ENCODE measurements at regions not wholly inside any gene's neighbourhood (a gene's known extent, or its start where the extent isn't known, plus 50 kb on each side); places are given as distances from the start of the nearest gene placed in this dataset.

DNA sequence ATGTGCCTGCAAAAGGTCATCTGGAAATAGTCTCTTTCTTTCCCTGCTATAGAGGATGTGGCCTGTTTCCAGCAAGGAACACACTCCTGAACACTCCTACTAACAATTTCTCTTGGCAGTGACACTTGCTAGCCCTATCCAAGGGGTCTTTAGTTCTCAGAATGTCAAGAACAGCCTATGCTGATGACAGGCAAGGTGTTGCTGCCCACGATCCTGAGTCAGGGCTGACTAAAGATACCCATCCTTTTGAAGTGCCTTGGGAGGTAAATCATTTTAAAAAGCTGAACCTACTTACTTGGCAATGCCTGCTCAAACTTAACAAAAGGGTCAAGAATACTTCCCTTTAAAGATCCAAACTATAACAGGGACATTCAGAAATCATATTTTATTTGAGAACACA lies 1146.4 kb downstream of the VRK1 start:
- no TSS peak for BruUV-seq (replicated peaks)
- no peak for ATAC-seq
- Histone ChIP-seq H4K20me1 (ENCODE audit: insufficient read depth, low read length) (no peaks in the 10 kb centered on the region), H3K36me3 (replicated peaks in 1 of 2; ENCODE audit: control insufficient read depth in 1 of 2, insufficient read depth in 2 of 2, low read length in 2 of 2) (no peaks in the 10 kb centered on the region), H3K4me1 (ENCODE audit: insufficient read depth, low read length) (no peaks in the 10 kb centered on the region), H3K4me3 (replicated peaks in 1 of 3; ENCODE audit: insufficient read depth in 1 of 3, low read depth in 2 of 3, low read length in 3 of 3) (no peak overlapping the region), H3K79me2 (ENCODE audit: insufficient read depth, low read length) (no peaks in the 10 kb centered on the region), H3K9me3 (ENCODE audit: low read length) (peaks cover 97% of the 10 kb centered on the region), H2AFZ (ENCODE audit: low read length) (no peak overlapping the region), H3K9ac (ENCODE audit: insufficient read depth, low read depth, low read length) (no peak overlapping the region), H3K27ac (ENCODE audit: extremely low read length, insufficient read depth, low read length) (no peak overlapping the region), H3K27me3 (ENCODE audit: control insufficient read depth in 1 of 2, insufficient read depth in 2 of 2, low read length in 2 of 2) (no peaks in the 10 kb centered on the region), H3K4me2 (ENCODE audit: low read depth, low read length) (no peak overlapping the region)
- ChIA-PET CTCF (ENCODE audit: low intra/inter-chr PET ratio, low total read pairs) (no interaction called here), POLR2A (no interaction called here)
- 0% methylated on average over 1 of the region's 1 CpG for WGBS (ENCODE audit: low lambda C conversion rate)
- intact Hi-C loops (cut with micrococcal nuclease; ENCODE audit: unreplicated experiment) (no loop called here), in situ Hi-C loops (cut with HindIII; ENCODE audit: extremely low pct_ligation_motif_present, low pct_unique_long_range_greater_than_20kb) (no loop called here)
- TF ChIP-seq RXRA (CRISPR knock-in tag; IDR thresholded peaks at IDR 0.05) (no peak), ZNF883 (CRISPR knock-in tag; IDR thresholded peaks at IDR 0.05; ENCODE audit: not compliant biosample characterization) (no peak), ZNF781 (CRISPR knock-in tag; IDR thresholded peaks at IDR 0.05; ENCODE audit: borderline replicate concordance, not compliant biosample characterization) (no peak), ARID2 (CRISPR knock-in tag; IDR thresholded peaks at IDR 0.05; ENCODE audit: borderline replicate concordance) (no peak), SAP130 (CRISPR knock-in tag; IDR thresholded peaks at IDR 0.05; ENCODE audit: low read depth) (no peak), IRX3 (CRISPR knock-in tag; IDR thresholded peaks at IDR 0.05; ENCODE audit: borderline replicate concordance, low read depth) (no peak), TCF7 (IDR thresholded peaks at IDR 0.05; ENCODE audit: low read depth) (no peak)
- no peak for DNase-seq (ENCODE audit: low spot score)
- FAIRE-seq, result no peak

DNA sequence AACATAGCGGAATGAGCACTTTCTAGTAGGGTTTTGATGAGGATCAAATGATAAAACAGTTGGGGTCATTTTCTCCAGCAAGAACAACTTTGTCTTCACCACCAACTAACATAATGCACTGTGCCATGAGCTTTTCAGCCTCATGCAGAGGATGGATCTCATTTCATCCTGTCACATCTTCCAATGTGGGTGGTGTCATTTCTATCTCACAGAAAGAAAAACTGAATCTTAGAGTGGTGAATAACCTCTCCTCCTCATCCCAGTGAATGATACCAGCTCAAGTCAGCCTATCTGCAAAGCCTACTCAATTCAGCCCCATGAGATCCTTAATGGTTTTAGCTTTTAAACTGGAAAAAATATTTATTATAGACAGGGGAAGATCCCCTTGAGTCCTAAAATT lies 1147.2 kb downstream of the VRK1 start:
- no peaks in the 10 kb centered on the region for H3K4me1 ChIP-seq (ENCODE audit: insufficient read depth, low read length)
- FAIRE-seq (no peak), ATAC-seq (no peak), DNase-seq (ENCODE audit: low spot score) (no peak)
- intact Hi-C loops (cut with micrococcal nuclease; ENCODE audit: unreplicated experiment), result no loop called here
- CTCF ChIA-PET (ENCODE audit: low intra/inter-chr PET ratio, low total read pairs), result no interaction called here
- no peak overlapping the region for H3K9ac ChIP-seq (ENCODE audit: insufficient read depth, low read depth, low read length)
- no TSS peak for BruUV-seq (replicated peaks)
- no peak overlapping the region for H3K27ac ChIP-seq (ENCODE audit: extremely low read length, insufficient read depth, low read length)
- in situ Hi-C loops (cut with HindIII; ENCODE audit: extremely low pct_ligation_motif_present, low pct_unique_long_range_greater_than_20kb), result no loop called here
- no peak overlapping the region for H3K4me2 ChIP-seq (ENCODE audit: low read depth, low read length)
- WGBS (ENCODE audit: low lambda C conversion rate), result 27% methylated on average over 1 of the region's 1 CpG
- H2AFZ ChIP-seq (ENCODE audit: low read length), result no peak overlapping the region
- H4K20me1 ChIP-seq (ENCODE audit: insufficient read depth, low read length), result no peaks in the 10 kb centered on the region
- no peaks in the 10 kb centered on the region for H3K27me3 ChIP-seq (ENCODE audit: control insufficient read depth in 1 of 2, insufficient read depth in 2 of 2, low read length in 2 of 2)
- peaks cover 97% of the 10 kb centered on the region for H3K9me3 ChIP-seq (ENCODE audit: low read length)
- POLR2A ChIA-PET, result no interaction called here
- no peak overlapping the region for H3K4me3 ChIP-seq (replicated peaks in 1 of 3; ENCODE audit: insufficient read depth in 1 of 3, low read depth in 2 of 3, low read length in 3 of 3)
- no peaks in the 10 kb centered on the region for H3K36me3 ChIP-seq (replicated peaks in 1 of 2; ENCODE audit: control insufficient read depth in 1 of 2, insufficient read depth in 2 of 2, low read length in 2 of 2)
- no peaks in the 10 kb centered on the region for H3K79me2 ChIP-seq (ENCODE audit: insufficient read depth, low read length)
- TF ChIP-seq CC2D1A (CRISPR knock-in tag; IDR thresholded peaks at IDR 0.05) (no peak), ZNF570 (CRISPR knock-in tag; IDR thresholded peaks at IDR 0.05; ENCODE audit: borderline replicate concordance) (no peak), JUN (CRISPR knock-in tag; IDR thresholded peaks at IDR 0.05) (no peak), PHF8 (CRISPR knock-in tag; IDR thresholded peaks at IDR 0.05) (no peak), ZNF441 (CRISPR knock-in tag; IDR thresholded peaks at IDR 0.05; ENCODE audit: borderline replicate concordance) (no peak), SRF (IDR thresholded peaks at IDR 0.05; ENCODE audit: low read depth, low read length) (no peak), TP53 (CRISPR knock-in tag; conservative IDR thresholded peaks at IDR 0.05) (no peak), ZBTB3 (CRISPR knock-in tag; IDR thresholded peaks at IDR 0.05; ENCODE audit: borderline replicate concordance, low read depth) (no peak), TOE1 (CRISPR knock-in tag; IDR thresholded peaks at IDR 0.05) (no peak), ARID2 (CRISPR knock-in tag; IDR thresholded peaks at IDR 0.05; ENCODE audit: borderline replicate concordance) (no peak), ZNF713 (CRISPR knock-in tag; IDR thresholded peaks at IDR 0.05) (no peak)
- TF ChIP-seq, protein P1, sequence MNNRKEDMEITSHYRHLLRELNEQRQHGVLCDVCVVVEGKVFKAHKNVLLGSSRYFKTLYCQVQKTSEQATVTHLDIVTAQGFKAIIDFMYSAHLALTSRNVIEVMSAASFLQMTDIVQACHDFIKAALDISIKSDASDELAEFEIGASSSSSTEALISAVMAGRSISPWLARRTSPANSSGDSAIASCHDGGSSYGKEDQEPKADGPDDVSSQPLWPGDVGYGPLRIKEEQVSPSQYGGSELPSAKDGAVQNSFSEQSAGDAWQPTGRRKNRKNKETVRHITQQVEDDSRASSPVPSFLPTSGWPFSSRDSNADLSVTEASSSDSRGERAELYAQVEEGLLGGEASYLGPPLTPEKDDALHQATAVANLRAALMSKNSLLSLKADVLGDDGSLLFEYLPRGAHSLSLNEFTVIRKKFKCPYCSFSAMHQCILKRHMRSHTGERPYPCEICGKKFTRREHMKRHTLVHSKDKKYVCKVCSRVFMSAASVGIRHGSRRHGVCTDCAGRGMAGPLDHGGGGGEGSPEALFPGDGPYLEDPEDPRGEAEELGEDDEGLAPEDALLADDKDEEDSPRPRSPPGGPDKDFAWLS (CRISPR knock-in tag; IDR thresholded peaks at IDR 0.05; ENCODE audit: borderline replicate concordance), result no peak

Data from HepG2 (cell line).